GM10266 (cell line): ENCODE measurements at regions not wholly inside any gene's neighbourhood (a gene's known extent, or its start where the extent isn't known, plus 50 kb on each side); places are given as distances from the start of the nearest gene placed in this dataset.

Experiments
- DNase-seq: peaks from one replicate; pipeline ENCODE4 v3.0.0; 2012; ENCODE audit errors: extremely low spot score
- TF ChIP-seq, protein P1 (sequence below): IDR thresholded peaks from 2 replicates; pipeline ENCODE4 v1.5.1; 2012; ENCODE audit warnings: mild to moderate bottlenecking, low read depth; ENCODE audit not compliant: control insufficient read depth, insufficient read depth; ENCODE audit errors: missing control alignments

DNA sequence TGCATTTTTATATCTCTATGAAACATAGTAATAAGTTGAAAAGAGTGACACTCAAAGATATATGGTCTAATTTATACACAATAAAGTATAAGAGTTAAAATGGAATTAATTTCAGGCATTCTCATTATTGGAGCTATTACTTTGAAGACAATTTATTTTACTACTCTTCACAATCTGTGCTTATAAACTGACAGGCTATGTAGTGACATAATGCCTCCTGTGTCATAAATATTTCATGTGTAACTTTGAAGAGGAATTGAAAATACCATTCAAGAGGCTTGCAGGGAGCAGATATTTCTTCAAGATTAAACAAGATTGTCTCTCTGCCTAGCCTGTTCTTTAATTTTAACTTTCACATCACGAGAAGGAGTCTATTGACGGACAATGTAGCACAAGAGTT, 1881.5 kb upstream of the PCDH20 start:
- DNase-seq = no peak
- TF ChIP-seq, protein P1, sequence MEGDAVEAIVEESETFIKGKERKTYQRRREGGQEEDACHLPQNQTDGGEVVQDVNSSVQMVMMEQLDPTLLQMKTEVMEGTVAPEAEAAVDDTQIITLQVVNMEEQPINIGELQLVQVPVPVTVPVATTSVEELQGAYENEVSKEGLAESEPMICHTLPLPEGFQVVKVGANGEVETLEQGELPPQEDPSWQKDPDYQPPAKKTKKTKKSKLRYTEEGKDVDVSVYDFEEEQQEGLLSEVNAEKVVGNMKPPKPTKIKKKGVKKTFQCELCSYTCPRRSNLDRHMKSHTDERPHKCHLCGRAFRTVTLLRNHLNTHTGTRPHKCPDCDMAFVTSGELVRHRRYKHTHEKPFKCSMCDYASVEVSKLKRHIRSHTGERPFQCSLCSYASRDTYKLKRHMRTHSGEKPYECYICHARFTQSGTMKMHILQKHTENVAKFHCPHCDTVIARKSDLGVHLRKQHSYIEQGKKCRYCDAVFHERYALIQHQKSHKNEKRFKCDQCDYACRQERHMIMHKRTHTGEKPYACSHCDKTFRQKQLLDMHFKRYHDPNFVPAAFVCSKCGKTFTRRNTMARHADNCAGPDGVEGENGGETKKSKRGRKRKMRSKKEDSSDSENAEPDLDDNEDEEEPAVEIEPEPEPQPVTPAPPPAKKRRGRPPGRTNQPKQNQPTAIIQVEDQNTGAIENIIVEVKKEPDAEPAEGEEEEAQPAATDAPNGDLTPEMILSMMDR = no peak

DNA sequence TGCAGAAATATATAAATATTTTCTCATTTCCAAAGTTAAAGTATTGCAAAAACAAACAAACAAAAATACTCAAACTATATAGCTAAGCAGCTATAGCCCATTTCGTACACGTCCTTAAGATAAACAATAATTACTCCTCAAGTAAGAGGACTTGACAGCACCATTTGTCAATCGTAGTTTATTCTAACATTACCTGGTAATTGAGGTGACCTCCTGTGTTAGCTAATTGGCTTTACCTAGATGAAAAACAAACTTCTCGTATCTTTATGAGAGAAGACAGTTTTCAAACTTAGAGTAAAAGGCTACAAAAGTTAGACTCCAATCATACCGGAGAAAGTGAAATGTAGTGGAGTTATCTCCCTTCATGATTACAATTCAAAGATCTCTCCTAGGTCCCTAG, 1876.1 kb upstream of the PCDH20 start:
- TF ChIP-seq, protein P1 = no peak
- DNase-seq = no peak

DNA sequence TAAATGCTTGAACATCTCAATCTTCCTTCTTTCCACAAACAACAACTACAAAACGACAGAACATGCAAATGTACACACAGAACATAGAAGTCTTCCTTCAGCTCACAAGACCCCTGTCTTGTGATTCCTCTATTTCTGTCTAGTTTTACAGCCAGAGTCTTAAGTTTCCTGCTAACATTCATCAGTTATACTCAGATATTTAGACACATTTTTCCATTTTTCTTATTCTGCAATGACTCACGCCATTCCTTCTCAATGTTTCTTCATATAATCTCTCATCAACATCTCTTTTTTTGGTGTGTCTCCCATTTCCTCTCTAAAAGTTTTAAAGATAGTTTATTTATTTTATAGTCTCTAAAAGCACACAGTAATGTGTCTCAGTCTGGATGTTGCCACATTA, 1872.9 kb upstream of the PCDH20 start:
- TF ChIP-seq, protein P1 = no peak

DNA sequence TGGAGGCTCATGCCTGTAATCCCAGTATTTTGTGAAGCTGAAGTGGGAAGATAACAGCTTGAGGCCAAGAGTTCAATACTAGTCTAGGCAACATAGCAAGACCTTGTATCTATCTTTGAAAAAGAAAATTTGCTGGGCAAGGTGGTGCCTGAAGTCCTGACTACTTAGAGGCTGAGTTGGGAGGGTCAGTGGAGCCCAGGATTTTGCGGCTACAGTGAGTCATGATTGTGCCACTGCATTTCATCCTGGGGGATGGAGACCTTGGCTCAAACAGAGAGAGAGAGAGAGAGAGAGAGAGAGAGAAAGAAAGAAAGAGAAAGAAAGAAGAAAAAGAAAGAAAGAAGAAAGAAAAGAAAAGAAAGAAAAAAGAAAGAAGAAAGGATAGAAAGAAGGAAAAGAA, 1872.3 kb upstream of the PCDH20 start:
- TF ChIP-seq, protein P1 = no peak
- DNase-seq = no peak

More for the DNA sequence above, 1872.9 kb upstream of the PCDH20 start:
- no peak for DNase-seq

DNA sequence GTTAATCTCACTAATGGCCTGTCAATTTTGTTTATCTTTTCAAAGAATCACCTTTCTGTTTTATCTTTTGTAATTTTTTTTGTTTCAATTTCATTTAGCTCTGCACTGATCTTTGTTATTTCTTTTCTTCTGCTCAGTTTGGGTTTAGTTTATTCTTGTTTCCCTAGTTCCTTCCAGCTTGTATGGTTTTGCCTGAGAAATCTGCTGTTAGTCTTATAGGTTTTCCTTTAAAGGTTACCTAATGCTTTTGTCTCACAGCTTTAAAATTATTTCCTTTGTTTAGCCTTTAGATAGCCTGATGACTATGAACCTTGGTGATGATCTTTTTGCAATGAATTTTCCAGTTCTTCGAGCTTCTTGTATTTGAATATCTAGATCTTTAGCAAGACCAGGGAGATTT, 1869.8 kb upstream of the PCDH20 start:
- DNase-seq = no peak
- TF ChIP-seq, protein P1 = no peak

DNA sequence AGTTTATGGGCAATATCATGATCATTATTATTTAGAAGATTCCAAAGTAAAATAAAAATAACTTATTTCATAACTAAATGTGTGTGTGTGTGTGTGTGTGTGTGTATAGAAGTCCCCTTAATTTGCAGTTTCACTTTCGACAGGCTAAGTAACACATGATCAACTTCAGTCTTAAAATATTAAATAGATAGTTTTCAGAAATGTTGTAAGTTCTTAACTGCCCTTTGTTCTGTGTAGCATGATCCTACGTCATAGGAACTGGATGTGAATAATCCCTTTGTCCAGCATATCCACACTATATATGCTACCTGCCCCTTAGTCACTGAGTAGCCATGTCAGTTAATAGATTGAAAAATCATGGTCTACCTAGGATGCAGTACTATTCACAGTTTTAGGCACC, 1863.5 kb upstream of the PCDH20 start:
- TF ChIP-seq, protein P1 = no peak

DNA sequence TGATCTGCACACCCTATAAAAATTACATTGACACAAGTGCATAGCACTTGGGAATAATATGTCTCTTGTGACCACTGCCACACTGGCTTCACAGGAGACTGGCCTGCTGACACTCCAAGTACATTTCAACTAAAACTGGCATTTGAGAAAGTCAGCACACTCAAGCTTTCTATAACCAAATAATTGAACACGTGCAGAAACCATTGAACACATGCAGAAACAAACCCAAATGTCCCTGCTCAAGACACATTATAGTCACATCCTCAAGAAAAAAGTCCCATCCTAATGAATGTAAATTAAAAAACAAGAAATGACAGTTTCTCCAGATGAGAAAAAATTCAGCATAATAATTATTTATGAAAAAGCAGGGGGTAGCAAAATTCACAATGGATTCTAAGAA, 1859.1 kb upstream of the PCDH20 start:
- TF ChIP-seq, protein P1 = no peak
- no peak for DNase-seq

More for the DNA sequence above, 1863.5 kb upstream of the PCDH20 start:
- DNase-seq = no peak
